DOHH2 (cell line): ENCODE measurements at regions not wholly inside any gene's neighbourhood (a gene's known extent, or its start where the extent isn't known, plus 50 kb on each side); places are given as distances from the start of the nearest gene placed in this dataset.

Experiments
- H3F3A ChIP-seq: fragments of 200-600 bp; sonication (generic), shearing (Covaris generic); 2 replicates; pipeline ENCODE4 v1.6.0; 2016; ENCODE audit warnings: antibody characterized with exemption, mild to moderate bottlenecking; ENCODE audit not compliant: control insufficient read depth, insufficient read depth
- H3K27ac ChIP-seq: fragments of 200-600 bp; sonication (generic); 2 replicates; pipeline ENCODE4 v1.5.1; 2014; ENCODE audit warnings: low read depth, mild to moderate bottlenecking, low read length, moderate library complexity
- H3K27me3 ChIP-seq: fragments of 200-600 bp; sonication (generic); 2 replicates; pipeline ENCODE4 v1.6.1; 2014; ENCODE audit warnings: mild to moderate bottlenecking, low read length, mixed read lengths; ENCODE audit not compliant: control insufficient read depth
- H3K36me3 ChIP-seq: fragments of 200-600 bp; sonication (generic); 2 replicates; pipeline ENCODE4 v1.6.1; 2014; ENCODE audit warnings: mild to moderate bottlenecking, low read length, moderate library complexity, mixed read lengths; ENCODE audit not compliant: control insufficient read depth
- H3K4me1 ChIP-seq: fragments of 200-600 bp; sonication (generic); 2 replicates; pipeline ENCODE4 v1.6.1; 2014; ENCODE audit warnings: mild to moderate bottlenecking, low read length, mixed read lengths; ENCODE audit not compliant: control insufficient read depth
- H3K4me2 ChIP-seq: fragments of 200-600 bp; sonication (generic); 2 replicates; pipeline ENCODE4 v1.6.0; 2014; ENCODE audit warnings: mild to moderate bottlenecking, low read length, moderate library complexity
- H3K4me3 ChIP-seq: fragments of 200-600 bp; sonication (generic); 2 replicates; pipeline ENCODE4 v1.5.1; 2014; ENCODE audit warnings: mild to moderate bottlenecking, low read length, mixed read lengths
- H3K79me2 ChIP-seq: fragments of 200-600 bp; sonication (generic); 2 replicates; pipeline ENCODE4 v1.6.1; 2014; ENCODE audit warnings: mild to moderate bottlenecking, low read length, mixed read lengths; ENCODE audit not compliant: control insufficient read depth
- H3K9me2 ChIP-seq: fragments of 200-600 bp; sonication (generic); replicated peaks from 2 replicates; pipeline ENCODE4 v1.6.1; 2014; ENCODE audit warnings: mild to moderate bottlenecking, low read length, mixed read lengths; ENCODE audit not compliant: control insufficient read depth
- H3K9me3 ChIP-seq: fragments of 200-600 bp; sonication (generic); 2 replicates; pipeline ENCODE4 v1.6.1; 2014; ENCODE audit warnings: antibody characterized with exemption, low read length, mixed read lengths; ENCODE audit not compliant: control insufficient read depth, insufficient read depth
- H4K20me1 ChIP-seq: fragments of 200-600 bp; sonication (generic); 2 replicates; pipeline ENCODE4 v1.6.0; 2014; ENCODE audit warnings: low read depth, mild to moderate bottlenecking, antibody characterized with exemption, low read length, moderate library complexity; ENCODE audit not compliant: control insufficient read depth, insufficient read depth
- EZH2phosphoT487 ChIP-seq: fragments of 200-600 bp; sonication (generic); IDR thresholded peaks from 2 replicates; pipeline ENCODE4 v1.6.1; 2017; ENCODE audit warnings: borderline replicate concordance, mild to moderate bottlenecking, antibody characterized with exemption, low read length, moderate library complexity, mixed read lengths
- TF ChIP-seq, protein P1 (sequence below): fragments of 200-600 bp; sonication (generic); IDR thresholded peaks from one replicate; pipeline ENCODE4 v1.5.1; 2014; ENCODE audit warnings: antibody characterized with exemption, mild to moderate bottlenecking, low read depth, low read length; ENCODE audit not compliant: poor library complexity, severe bottlenecking

DNA sequence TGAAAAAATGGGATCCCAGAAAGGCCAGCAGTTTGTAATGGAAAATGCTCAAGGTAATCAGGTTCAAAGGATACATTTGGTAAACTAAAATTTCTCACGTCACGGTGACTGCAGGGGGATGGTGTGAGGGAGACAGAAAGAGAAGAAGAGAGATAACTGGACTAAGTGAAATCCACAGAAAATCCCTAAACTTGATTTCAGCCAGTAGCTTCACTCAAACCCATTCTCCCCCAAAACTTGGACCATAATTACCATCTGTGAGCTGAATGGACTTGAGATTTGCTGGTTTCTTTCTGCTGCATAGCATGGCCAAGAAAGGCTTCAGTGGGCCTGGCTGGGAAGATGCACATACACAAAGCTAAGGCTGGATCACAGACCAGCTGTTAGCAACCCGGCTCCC lies 155.4 kb upstream of the LMO4 start:
- no peak overlapping the region for H3K4me2 ChIP-seq
- H3K27me3 ChIP-seq = peaks cover 8% of the 10 kb centered on the region; the same call in 1 of the 2 replicates
- no peak for TF ChIP-seq EZH2phosphoT487
- TF ChIP-seq, protein P1, sequence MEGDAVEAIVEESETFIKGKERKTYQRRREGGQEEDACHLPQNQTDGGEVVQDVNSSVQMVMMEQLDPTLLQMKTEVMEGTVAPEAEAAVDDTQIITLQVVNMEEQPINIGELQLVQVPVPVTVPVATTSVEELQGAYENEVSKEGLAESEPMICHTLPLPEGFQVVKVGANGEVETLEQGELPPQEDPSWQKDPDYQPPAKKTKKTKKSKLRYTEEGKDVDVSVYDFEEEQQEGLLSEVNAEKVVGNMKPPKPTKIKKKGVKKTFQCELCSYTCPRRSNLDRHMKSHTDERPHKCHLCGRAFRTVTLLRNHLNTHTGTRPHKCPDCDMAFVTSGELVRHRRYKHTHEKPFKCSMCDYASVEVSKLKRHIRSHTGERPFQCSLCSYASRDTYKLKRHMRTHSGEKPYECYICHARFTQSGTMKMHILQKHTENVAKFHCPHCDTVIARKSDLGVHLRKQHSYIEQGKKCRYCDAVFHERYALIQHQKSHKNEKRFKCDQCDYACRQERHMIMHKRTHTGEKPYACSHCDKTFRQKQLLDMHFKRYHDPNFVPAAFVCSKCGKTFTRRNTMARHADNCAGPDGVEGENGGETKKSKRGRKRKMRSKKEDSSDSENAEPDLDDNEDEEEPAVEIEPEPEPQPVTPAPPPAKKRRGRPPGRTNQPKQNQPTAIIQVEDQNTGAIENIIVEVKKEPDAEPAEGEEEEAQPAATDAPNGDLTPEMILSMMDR = no peak
- no peaks in the 10 kb centered on the region for H3F3A ChIP-seq
- H3K4me3 ChIP-seq = no peak overlapping the region
- no peaks in the 10 kb centered on the region for H3K9me2 ChIP-seq
- no peaks in the 10 kb centered on the region for H3K9me3 ChIP-seq
- H3K79me2 ChIP-seq = no peaks in the 10 kb centered on the region
- H3K27ac ChIP-seq = no peak overlapping the region
- H3K4me1 ChIP-seq = peaks cover 10% of the 10 kb centered on the region
- H4K20me1 ChIP-seq = no peaks in the 10 kb centered on the region
- no peaks in the 10 kb centered on the region for H3K36me3 ChIP-seq

DNA sequence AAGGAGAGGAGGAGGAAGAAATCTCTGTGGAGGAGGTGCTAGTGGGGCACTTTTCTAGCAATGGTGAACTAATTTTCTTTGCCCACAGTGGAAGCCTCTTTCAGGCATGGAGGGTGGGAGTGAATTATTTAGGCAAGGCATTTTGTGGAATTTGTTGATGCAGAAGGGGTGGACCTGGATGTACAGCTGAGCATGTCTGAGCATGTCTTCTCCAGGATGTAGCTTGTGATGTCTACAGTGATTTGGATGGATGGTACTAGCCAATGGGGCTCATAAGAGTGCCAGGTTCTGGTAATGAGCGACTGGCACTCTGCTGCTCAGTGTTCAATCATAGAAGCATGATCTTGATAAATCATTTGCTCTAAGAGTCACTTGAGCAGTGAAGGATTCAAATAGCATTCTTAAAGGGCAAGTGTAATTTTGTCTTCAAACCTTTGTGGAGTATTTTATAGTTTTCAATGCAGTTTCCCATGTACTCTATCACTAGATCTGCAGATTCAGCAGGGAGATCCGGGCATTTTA lies 153.9 kb upstream of the LMO4 start:
- Histone ChIP-seq H3K4me1 (peaks cover 16% of the 10 kb centered on the region), H3K9me2 (no peaks in the 10 kb centered on the region), H3K79me2 (no peaks in the 10 kb centered on the region), H3K36me3 (no peaks in the 10 kb centered on the region), H3K4me3 (no peak overlapping the region), H3K9me3 (no peaks in the 10 kb centered on the region), H4K20me1 (no peaks in the 10 kb centered on the region), H3F3A (no peaks in the 10 kb centered on the region), H3K27ac (no peak overlapping the region), H3K4me2 (no peak overlapping the region), H3K27me3 (peaks cover 8% of the 10 kb centered on the region; the same call in 1 of the 2 replicates)
- TF ChIP-seq EZH2phosphoT487 = no peak
- TF ChIP-seq, protein P1 = no peak

DNA sequence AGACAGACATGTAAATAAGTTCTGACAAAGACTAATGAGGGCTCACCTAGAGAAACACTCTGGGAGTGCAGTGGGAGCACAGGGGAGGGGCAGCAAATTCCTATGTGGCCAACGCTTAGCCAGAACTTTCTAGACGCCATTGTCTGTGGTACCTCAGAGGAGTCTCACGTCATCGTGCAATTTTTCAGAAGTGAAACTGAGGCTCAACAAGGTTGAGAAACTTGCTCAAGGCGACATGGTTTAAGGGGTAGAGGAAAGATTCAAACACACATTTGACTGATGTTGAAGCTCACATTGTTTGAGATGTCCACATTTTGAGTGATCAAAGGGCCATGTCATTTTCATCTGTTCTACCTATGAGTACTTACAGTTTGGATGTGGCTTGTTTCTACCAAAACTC lies 152.6 kb upstream of the LMO4 start:
- Histone ChIP-seq H3K36me3 (no peaks in the 10 kb centered on the region), H3K4me2 (0 out of 2 replicates have a peak overlapping the region, but pooled peaks have one; percentile 5)
- TF ChIP-seq, protein P1 = no peak
- TF ChIP-seq EZH2phosphoT487 = no peak

More for the DNA sequence above, 152.6 kb upstream of the LMO4 start:
- Histone ChIP-seq H3K27me3 (peaks cover 5% of the 10 kb centered on the region; the same call in 1 of the 2 replicates), H4K20me1 (no peaks in the 10 kb centered on the region), H3K4me3 (no peak overlapping the region), H3K27ac (no peak overlapping the region), H3F3A (no peaks in the 10 kb centered on the region), H3K9me3 (no peaks in the 10 kb centered on the region), H3K4me1 (peaks cover 16% of the 10 kb centered on the region), H3K79me2 (no peaks in the 10 kb centered on the region), H3K9me2 (no peaks in the 10 kb centered on the region)
